NCI-H2081 treated with DMSO at 0.1 percent for 48 hours (cell line): ENCODE measurements at regions not wholly inside any gene's neighbourhood (a gene's known extent, or its start where the extent isn't known, plus 50 kb on each side); places are given as distances from the start of the nearest gene placed in this dataset.

Source experiments
- DNase-seq: peaks from one replicate; lab custom pipeline; 2025; lab: John Stamatoyannopoulos, UW

GRCh38 chr6:109315341-109316110 is 66.7 kb downstream of the CD164 start:
- DNase-seq = no peak

DNA sequence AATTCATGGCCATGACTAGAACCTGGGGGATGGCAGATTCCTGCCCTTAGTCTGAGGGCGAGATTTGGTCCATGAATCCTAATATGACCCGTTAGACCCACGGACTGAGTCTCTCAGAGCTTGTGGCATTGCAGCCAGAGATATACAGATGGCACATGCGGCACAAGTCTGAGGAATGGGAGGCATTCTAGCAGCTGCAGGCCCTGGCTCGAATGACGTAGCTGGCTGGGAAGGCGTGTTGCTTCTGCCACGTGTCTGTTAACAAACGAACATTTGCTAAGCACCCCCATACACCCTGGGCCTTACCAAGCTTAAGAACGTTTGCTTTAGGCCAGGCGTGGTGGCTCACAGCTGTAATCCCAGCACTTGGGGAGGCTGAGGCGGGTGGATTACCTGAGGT is 68.0 kb downstream of the CD164 start:
- DNase-seq = no peak

GRCh38 chr6:109313139-109313538 is 69.1 kb downstream of the CD164 start:
- no peak for DNase-seq

- DNase-seq = no peak
These were observed 70.8 kb downstream of the CD164 start for GRCh38 chr6:109311471-109311870.

- no peak for DNase-seq
These were observed 72.3 kb downstream of the CD164 start for GRCh38 chr6:109309917-109310316.

DNA sequence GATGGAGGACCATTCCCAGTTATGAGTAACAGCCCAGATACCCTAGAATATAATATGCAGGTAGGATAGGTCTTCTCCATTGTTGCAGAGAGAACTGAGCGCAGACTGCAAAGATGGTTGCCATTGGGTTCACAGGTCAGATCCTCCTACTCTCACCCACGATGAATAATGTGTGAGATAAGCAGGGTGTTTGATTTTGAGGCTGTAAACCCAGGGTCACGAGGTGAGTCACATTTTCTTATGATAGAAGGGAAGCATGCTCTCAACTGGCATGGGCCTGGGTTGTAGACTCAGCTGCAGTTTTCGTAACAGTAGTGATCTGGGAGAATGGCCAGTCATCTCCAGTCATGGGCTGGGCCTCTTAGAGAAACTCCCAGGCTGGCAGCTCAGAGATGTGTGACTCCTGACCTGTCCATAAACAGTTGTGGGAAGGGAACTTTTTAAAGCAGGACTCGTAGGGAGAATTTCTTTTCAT is 74.2 kb downstream of the CD164 start:
- DNase-seq = no peak

DNA sequence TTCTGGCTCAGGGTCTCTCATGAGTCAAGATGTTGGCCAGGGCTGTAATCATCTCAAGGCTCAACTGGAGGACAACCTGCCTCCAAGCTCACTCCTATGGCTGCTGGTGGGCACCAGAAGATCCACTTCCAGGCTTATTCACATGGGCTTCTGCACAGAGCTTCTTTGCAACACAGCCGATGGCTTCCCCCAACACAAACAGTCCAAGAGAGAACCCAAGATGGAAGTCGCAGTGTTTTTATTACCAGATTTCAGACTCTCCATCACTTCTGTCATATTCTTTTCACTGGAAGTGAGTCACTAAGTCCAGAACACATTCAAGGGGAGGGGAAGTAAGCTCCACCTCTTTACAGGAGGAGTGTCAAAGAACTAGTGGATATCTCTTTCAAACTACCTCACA is 75.5 kb downstream of the CD164 start:
- no peak for DNase-seq

DNA sequence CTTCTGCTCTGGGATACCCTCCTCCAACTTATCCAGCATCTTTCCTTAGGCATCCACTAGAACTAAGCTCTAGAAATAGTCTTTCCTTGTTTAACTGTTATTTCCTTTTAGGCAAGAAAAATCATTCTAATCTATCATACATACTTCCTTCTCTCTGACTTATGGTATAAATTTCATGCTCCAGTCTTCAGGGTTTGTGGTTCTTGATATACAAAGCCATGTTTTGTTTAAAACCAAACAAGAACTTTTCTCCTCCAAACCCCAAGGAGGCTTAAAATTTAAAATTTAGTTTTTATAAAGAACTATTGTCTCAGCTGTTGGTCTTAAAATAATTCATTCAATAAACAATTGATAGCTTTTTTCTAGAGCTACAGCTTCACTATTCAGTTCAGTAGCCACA is 77.2 kb downstream of the CD164 start:
- DNase-seq = no peak

- no peak for DNase-seq
These were observed 77.8 kb downstream of the CD164 start for GRCh38 chr6:109304284-109305015.

DNA sequence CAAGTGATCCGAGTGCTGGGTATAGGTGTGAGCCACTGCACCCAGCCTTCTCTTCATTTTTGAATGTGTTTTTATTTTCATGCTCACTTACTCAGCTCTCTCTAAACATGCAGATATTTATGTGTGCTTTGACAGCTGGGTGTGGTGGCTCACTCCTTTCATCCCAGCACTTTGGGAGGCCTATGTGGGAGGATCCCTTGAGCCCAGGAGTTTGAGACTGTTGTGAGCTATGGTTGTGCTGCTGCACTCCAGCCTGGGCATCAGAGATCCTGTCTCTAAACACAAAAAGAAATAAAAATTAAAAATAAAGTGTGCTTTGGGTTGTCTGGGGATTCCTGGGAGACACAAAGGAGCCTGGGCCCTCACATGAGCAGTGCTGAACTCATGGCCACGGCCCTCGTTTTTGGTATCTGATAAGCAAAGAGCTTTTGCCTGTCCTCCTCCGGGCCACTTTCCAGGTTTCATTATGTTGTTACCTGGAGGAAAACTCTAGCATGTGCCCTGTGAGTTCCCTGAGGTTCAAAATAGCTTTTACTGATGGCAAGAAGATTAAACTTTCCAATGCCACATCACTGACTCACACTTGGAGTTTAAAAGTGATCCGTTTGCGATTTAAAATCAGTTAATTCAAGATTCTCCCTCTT is 78.5 kb downstream of the CD164 start:
- DNase-seq = no peak

DNA sequence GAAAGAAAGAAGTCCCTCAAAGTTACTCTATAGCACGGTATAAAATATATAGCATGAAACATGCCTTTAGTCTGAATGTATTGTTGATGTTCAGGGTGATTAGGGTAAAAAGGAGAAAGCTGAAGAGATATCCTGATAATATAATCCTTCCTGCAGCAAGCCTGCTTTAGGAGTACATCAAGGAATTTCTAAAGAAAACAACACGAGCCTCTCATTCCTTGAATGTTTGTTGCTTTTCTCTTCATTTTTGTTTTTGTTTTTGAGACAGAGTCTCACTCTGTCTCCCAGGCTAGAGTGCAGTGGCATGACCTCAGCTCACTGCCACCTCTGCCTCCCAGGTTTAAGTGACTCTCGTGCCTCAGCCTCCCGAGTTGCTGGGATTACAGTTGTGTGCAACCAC is 79.1 kb downstream of the CD164 start:
- DNase-seq = no peak

GRCh38 chr6:109302176-109302575 is 80.1 kb downstream of the CD164 start:
- DNase-seq = no peak

DNA sequence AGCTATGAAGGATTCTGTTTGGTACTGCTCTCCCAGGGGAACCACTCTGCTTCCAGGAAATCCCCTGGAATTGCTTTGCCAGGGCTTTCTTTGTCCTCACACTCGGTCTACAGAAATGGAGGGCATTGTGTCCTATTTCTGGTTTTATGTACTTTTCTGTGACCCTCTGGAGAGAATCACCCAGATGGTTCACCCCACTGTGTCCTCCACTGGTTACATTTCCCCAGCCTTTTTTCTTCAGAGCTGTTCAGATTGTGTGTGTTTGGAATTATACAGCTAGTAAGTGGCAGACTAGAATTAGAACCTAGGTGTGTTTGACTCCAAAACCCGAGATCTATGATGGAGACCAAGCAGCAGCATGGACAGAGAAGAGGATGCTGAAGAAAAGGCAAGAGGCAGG is 80.8 kb downstream of the CD164 start:
- no peak for DNase-seq

- no peak for DNase-seq
These were observed 81.4 kb downstream of the CD164 start for GRCh38 chr6:109300874-109301273.

- no peak for DNase-seq
These were observed 82.3 kb downstream of the CD164 start for GRCh38 chr6:109299776-109300564.

DNA sequence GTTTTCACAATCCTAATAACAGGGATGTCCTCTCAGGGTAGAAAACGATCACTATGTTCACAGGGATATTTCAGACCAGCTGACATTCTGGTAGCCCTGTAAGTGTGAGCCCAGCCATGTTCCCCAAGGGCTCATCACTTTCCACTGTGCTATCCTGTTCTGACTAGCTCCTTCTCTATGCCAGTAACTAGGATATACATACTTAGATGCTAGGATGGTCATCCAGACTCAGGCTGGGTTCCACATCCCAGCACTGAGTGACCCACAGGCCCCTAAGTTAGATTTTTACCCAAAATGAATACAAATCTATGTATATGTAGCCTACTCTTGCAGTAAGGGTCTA is 83.0 kb downstream of the CD164 start:
- no peak for DNase-seq

- DNase-seq = no peak
These were observed 83.5 kb downstream of the CD164 start for GRCh38 chr6:109298605-109299264.

- no peak for DNase-seq
These were observed 84.7 kb downstream of the CD164 start for GRCh38 chr6:109297406-109298110.

GRCh38 chr6:109296971-109297372 is 85.3 kb downstream of the CD164 start:
- no peak for DNase-seq

DNA sequence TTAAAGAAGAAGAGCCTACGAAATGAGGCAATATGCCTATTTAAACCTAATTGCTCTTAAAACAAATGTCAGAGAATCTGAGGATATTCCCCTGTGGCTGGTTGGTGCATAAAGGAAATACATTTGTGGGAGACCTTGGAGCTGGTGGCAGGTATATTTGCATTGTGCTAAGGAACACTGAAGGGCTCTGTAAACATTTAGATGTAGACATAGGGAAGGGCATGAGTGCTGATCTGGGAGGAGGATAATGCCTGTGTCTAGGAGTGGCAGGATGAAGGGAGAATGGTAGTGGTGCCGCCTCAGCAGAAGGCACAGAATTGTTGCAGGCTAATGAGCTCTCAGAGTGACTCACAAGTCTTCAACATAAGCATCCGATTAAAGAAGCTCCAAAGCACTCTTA is 85.8 kb downstream of the CD164 start:
- DNase-seq = no peak

- no peak for DNase-seq
These were observed 86.5 kb downstream of the CD164 start for GRCh38 chr6:109295774-109296156.
